GM06990 (cell line): ENCODE measurements at regions not wholly inside any gene's neighbourhood (a gene's known extent, or its start where the extent isn't known, plus 50 kb on each side); places are given as distances from the start of the nearest gene placed in this dataset.
"Not testable (repeated sequence)": the region's sequence is repeated elsewhere in the genome, so short reads cannot be mapped to it uniquely, and the experiment has no call there.

Source experiments
- DNase-seq: peaks from one replicate; pipeline ENCODE4 v3.0.0-alpha.2; 2011; ENCODE audit not compliant: insufficient read length; ENCODE audit errors: extremely low read depth
- H3K27me3 ChIP-seq: replicated peaks from 2 replicates; pipeline ENCODE4 v1.6.0; 2011; ENCODE audit warnings: low read length; ENCODE audit not compliant: control insufficient read depth, insufficient read depth
- H3K36me3 ChIP-seq: 2 replicates; pipeline ENCODE4 v1.5.1; 2011; ENCODE audit warnings: low read length; ENCODE audit not compliant: control insufficient read depth, insufficient read depth
- H3K4me3 ChIP-seq: replicated peaks from 2 replicates; pipeline ENCODE4 v1.5.1; 2011; ENCODE audit warnings: low read depth, mild to moderate bottlenecking, control low read depth, low read length
- CTCF ChIP-seq: IDR thresholded peaks from 2 replicates; pipeline ENCODE4 v1.5.1; 2011; ENCODE audit warnings: low read length, control low read depth, mild to moderate bottlenecking, inconsistent platforms; ENCODE audit not compliant: insufficient read depth, poor library complexity, severe bottlenecking

GRCh38 chr2:58387701-58388100, 146.6 kb upstream of the FANCL start:
- no peaks in the 10 kb centered on the region for H3K36me3 ChIP-seq
- H3K4me3 ChIP-seq: no peak overlapping the region
- H3K27me3 ChIP-seq: no peaks in the 10 kb centered on the region
- no peak for TF ChIP-seq CTCF
- no peak for DNase-seq

GRCh38 chr2:58386904-58387303, 145.8 kb upstream of the FANCL start:
- not testable (repeated sequence) for DNase-seq, H3K27me3 ChIP-seq, H3K36me3 ChIP-seq, H3K4me3 ChIP-seq

DNA sequence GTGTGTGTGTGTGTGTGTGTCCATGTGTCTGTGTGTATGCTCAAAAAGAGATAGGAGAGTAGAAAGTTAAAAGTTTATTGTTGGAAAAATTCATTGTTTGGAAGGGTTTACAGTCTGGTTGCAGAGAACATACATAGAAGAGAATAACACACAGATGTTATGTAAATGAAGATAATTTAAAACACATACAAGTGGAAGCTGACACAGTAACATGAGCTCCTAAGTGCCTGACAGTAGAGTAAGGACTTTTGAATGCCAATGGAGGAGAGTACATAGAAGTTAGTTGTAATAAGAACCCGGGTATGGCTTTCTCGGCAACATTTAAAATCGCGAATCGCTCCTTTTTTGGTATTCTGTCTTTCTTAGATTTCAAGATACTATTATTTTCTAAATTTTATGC, 137.0 kb upstream of the FANCL start:
- no peaks in the 10 kb centered on the region for H3K27me3 ChIP-seq
- H3K4me3 ChIP-seq: no peak overlapping the region
- DNase-seq: no peak
- H3K36me3 ChIP-seq: no peaks in the 10 kb centered on the region
- no peak for TF ChIP-seq CTCF

GRCh38 chr2:58377181-58377580, 136.1 kb upstream of the FANCL start:
- no peaks in the 10 kb centered on the region for H3K36me3 ChIP-seq
- H3K4me3 ChIP-seq: no peak overlapping the region
- TF ChIP-seq CTCF: no peak
- no peaks in the 10 kb centered on the region for H3K27me3 ChIP-seq
- no peak for DNase-seq

GRCh38 chr2:58376592-58376991, 135.5 kb upstream of the FANCL start:
- Histone ChIP-seq H3K27me3 (no peaks in the 10 kb centered on the region), H3K36me3 (no peaks in the 10 kb centered on the region), H3K4me3 (no peak overlapping the region)
- no peak for TF ChIP-seq CTCF
- DNase-seq: no peak

GRCh38 chr2:58369594-58369993, 128.5 kb upstream of the FANCL start:
- Histone ChIP-seq H3K4me3 (no peak overlapping the region), H3K36me3 (no peaks in the 10 kb centered on the region), H3K27me3 (no peaks in the 10 kb centered on the region)
- TF ChIP-seq CTCF: no peak
- DNase-seq: no peak
